ENCODE measurements at regions not wholly inside any gene's neighbourhood (a gene's known extent, or its start where the extent isn't known, plus 50 kb on each side); places are given as distances from the start of the nearest gene placed in this dataset.

GRCh38 chr11:134539285-134539684, 127.2 kb upstream of the B3GAT1 start:
- TF ChIP-seq, protein P1, sequence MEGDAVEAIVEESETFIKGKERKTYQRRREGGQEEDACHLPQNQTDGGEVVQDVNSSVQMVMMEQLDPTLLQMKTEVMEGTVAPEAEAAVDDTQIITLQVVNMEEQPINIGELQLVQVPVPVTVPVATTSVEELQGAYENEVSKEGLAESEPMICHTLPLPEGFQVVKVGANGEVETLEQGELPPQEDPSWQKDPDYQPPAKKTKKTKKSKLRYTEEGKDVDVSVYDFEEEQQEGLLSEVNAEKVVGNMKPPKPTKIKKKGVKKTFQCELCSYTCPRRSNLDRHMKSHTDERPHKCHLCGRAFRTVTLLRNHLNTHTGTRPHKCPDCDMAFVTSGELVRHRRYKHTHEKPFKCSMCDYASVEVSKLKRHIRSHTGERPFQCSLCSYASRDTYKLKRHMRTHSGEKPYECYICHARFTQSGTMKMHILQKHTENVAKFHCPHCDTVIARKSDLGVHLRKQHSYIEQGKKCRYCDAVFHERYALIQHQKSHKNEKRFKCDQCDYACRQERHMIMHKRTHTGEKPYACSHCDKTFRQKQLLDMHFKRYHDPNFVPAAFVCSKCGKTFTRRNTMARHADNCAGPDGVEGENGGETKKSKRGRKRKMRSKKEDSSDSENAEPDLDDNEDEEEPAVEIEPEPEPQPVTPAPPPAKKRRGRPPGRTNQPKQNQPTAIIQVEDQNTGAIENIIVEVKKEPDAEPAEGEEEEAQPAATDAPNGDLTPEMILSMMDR (conservative IDR thresholded peaks at IDR 0.05; ENCODE audit: low read depth, low read length): no peak
- no peak for DNase-seq (ENCODE audit: low read depth)
- no peak overlapping the region for H3K4me3 ChIP-seq (ENCODE audit: low read length)

DNA sequence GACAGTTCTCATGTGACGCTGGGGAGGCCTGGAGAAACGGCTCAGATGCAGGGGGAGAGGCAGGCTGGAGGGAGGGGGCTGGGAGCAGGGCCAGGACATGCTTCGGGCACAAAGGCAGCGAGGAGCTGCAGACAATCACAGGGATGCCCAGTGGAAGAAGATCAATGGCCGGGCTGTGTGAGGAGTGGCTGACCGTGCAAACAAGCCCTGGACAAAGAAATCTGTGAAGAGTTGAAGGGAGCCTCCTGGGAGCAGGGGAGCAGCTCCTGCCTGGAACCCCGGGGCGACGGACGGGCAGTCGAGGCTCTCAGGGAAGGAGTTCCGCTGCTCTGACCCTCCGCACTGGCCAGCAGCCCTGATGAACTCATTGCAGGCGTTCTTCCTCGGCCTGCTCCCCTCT, 126.7 kb upstream of the B3GAT1 start:
- no peak overlapping the region for H3K4me3 ChIP-seq (ENCODE audit: low read length)
- no peak for DNase-seq (ENCODE audit: low read depth)
- TF ChIP-seq, protein P1 (conservative IDR thresholded peaks at IDR 0.05; ENCODE audit: low read depth, low read length): no peak

DNA sequence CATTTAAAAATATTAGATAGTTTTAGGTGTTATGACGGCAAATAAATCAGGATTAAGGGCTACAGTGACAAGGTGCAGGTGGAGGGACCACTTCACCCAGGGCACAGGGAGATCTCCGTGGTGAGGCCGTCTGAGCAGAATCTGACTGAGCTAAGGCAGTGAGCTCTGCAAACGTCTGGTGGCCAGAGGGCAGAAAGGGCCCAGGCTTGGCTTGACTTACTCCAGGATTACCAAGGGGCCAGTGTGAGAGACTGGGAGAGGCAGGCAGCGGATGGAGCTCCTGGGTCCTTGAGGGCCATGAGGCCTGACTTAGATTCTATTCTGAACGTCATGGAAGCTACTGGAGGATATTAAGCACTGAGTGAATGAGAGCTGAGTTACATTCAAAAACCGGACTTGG, 125.9 kb upstream of the B3GAT1 start:
- no peak overlapping the region for H3K4me3 ChIP-seq (ENCODE audit: low read length)
- TF ChIP-seq, protein P1 (conservative IDR thresholded peaks at IDR 0.05; ENCODE audit: low read depth, low read length): no peak
- no peak for DNase-seq (ENCODE audit: low read depth)

GRCh38 chr11:134537296-134537695, 125.3 kb upstream of the B3GAT1 start:
- TF ChIP-seq, protein P1 (conservative IDR thresholded peaks at IDR 0.05; ENCODE audit: low read depth, low read length): no peak
- H3K4me3 ChIP-seq (ENCODE audit: low read length): no peak overlapping the region
- no peak for DNase-seq (ENCODE audit: low read depth)

GRCh38 chr11:134536677-134537076, 124.6 kb upstream of the B3GAT1 start:
- DNase-seq (ENCODE audit: low read depth): no peak
- no peak overlapping the region for H3K4me3 ChIP-seq (ENCODE audit: low read length)
- TF ChIP-seq, protein P1 (conservative IDR thresholded peaks at IDR 0.05; ENCODE audit: low read depth, low read length): no peak

- H3K4me3 ChIP-seq (ENCODE audit: low read length): no peak overlapping the region
- TF ChIP-seq, protein P1 (conservative IDR thresholded peaks at IDR 0.05; ENCODE audit: low read depth, low read length): no peak
- no peak for DNase-seq (ENCODE audit: low read depth)
Measured at GRCh38 chr11:134536219-134536618, 124.2 kb upstream of the B3GAT1 start.

DNA sequence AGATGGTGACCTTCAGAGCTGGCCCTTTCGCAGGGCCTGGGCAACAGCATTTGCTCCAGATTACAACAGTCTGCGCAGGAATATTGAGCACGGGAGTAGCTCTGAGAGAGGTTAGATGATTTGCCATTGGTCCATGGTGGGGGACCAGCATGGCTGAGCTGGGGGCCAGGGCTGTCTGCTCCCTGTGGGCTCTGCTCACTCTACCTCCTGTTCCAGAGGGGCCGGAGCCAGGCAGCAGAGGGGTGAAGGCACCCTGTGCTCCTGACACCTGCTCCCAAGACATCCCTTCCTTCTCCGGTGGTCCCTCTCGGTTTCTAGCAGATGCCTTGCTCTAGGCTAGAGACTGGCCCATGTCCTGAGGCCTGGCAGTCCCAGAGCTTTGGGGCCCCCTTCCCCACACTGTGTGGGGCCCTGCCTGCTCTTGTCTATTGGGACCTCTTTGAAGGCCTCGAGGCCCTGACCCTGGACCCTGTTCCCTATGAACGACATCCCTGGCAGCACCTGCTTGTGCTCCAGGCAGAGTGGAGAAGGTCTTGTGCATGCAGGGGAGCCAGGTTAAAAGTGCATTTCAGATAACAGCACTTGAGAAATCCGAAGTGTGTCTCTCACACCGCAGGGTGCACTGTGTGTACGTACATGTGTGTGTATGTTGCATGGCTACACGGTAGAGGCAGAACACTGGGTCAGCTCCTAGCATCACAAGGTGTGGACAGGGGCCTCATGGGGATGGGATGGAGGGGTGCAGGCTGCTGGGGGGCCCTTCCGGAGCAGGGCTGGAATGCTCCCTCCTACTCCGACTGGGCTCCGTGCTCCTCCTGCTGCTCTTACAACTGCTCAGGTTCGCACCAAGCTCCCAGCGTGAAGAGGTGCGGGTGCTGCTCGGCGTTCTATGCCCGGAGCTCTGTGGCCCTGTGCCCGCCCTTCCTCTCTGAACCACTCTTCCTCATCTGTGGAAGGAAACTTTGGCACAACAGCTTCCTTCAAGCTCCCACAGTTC, 123.3 kb upstream of the B3GAT1 start:
- DNase-seq (ENCODE audit: low read depth): no peak
- TF ChIP-seq, protein P1 (conservative IDR thresholded peaks at IDR 0.05; ENCODE audit: low read depth, low read length): no peak
- H3K4me3 ChIP-seq (ENCODE audit: low read length): no peak overlapping the region
